Fibroblast of the aortic adventitia (primary cell): ENCODE measurements at regions not wholly inside any gene's neighbourhood (a gene's known extent, or its start where the extent isn't known, plus 50 kb on each side); places are given as distances from the start of the nearest gene placed in this dataset.

Experiments
- DNase-seq: peaks from one replicate; pipeline ENCODE4 v3.0.0-alpha.2; 2010; ENCODE audit warnings: low read depth
- H3K4me3 ChIP-seq: 2 replicates; pipeline ENCODE4 v1.5.1; 2011; ENCODE audit warnings: low read depth, mild to moderate bottlenecking, control low read depth, low read length, moderate library complexity
- CTCF ChIP-seq: IDR thresholded peaks from 2 replicates; pipeline ENCODE4 v1.5.1; 2011; ENCODE audit warnings: mild to moderate bottlenecking, low read length, control low read depth, inconsistent platforms; ENCODE audit not compliant: insufficient read depth

GRCh38 chrX:104318330-104319009 lies 63.7 kb upstream of the ESX1 start:
- TF ChIP-seq CTCF, result no peak
- DNase-seq, result peak; percentile 52
- H3K4me3 ChIP-seq, result no peak overlapping the region

- no peak for TF ChIP-seq CTCF
- no peak overlapping the region for H3K4me3 ChIP-seq
- no peak for DNase-seq
Measured at GRCh38 chrX:104316739-104317138, 62.0 kb upstream of the ESX1 start.

DNA sequence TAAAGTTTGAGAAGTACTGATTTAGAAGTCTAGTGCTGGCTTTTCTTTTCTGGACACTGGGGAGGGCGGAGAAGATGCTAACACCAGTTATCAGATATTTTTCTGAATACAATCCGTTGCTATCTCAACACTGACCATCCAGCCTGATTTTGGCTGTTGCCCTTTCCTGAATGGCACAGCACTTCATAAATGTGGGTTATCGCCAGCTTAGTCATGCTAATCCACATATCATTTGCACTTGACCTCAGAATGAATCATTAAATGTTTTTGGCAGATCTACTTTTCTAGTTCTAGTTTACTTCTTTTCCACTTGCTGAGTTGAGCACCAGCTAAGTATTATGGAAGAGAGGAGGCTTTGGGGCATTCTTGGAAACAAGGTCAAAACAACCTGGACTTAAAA lies 60.8 kb upstream of the ESX1 start:
- DNase-seq, result peak; percentile 79
- no peak overlapping the region for H3K4me3 ChIP-seq
- TF ChIP-seq CTCF, result no peak

DNA sequence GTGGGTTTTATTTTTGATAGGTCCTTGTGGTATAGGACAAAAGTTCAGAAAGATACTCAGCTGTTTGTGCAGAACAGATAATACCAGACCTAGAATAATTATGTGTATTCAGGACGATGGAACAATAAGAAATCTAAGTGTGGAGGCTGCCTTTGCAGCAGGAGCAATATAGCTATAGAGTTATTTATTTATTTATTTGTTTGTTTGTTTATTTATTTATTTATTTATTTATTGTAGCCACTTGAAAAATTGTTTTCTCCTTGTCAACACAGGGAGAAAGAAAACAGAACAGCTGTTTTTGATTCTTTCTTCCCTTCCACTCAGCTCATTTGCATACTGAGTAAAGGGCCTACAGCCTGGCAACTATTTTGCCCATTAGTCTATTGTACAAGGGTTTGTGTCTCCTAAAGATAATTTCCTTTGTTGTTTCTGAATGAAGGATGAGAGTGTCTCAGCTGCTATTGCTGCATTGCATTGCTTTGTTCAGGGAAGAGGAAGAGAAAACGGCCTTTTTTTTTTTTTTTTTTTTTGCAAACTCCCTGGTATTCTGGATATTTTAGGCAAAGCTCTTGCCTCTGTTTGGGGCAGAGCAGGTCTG lies 56.0 kb upstream of the ESX1 start:
- no peak for DNase-seq
- H3K4me3 ChIP-seq, result no peak overlapping the region
- no peak for TF ChIP-seq CTCF

- peak; percentile 52 for DNase-seq
- peak; percentile 52 for TF ChIP-seq CTCF
- H3K4me3 ChIP-seq, result peak overlapping the region; percentile 42
Measured at GRCh38 chrX:104310090-104310489, 55.4 kb upstream of the ESX1 start.

DNA sequence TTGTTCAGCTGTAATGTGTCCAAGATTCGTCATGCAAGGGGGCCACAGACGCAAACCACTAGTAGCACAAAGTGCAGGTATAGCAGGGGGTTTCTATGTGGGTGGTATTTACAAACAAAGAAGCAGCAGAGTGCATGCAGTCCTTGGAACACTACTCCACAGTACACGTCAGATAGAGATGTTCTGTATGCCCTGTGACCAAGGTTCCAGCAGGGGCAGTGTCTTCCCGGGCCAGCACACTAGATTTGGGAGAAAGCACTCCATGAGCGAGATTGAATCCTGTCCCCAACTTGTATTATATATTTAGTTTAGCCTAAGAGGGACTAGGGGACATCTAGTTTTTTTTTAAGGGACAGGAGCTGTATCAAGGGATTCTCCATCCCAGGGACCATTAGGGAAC lies 54.4 kb upstream of the ESX1 start:
- no peak for TF ChIP-seq CTCF
- no peak for DNase-seq
- no peak overlapping the region for H3K4me3 ChIP-seq
